RPMI7951 (cell line): ENCODE measurements at regions not wholly inside any gene's neighbourhood (a gene's known extent, or its start where the extent isn't known, plus 50 kb on each side); places are given as distances from the start of the nearest gene placed in this dataset.
"Not testable (repeated sequence)": the region's sequence is repeated elsewhere in the genome, so short reads cannot be mapped to it uniquely, and the experiment has no call there.

Source experiments
- DNase-seq: peaks from one replicate; pipeline ENCODE4 v3.0.0-alpha.2; 2012; ENCODE audit warnings: low read depth

DNA sequence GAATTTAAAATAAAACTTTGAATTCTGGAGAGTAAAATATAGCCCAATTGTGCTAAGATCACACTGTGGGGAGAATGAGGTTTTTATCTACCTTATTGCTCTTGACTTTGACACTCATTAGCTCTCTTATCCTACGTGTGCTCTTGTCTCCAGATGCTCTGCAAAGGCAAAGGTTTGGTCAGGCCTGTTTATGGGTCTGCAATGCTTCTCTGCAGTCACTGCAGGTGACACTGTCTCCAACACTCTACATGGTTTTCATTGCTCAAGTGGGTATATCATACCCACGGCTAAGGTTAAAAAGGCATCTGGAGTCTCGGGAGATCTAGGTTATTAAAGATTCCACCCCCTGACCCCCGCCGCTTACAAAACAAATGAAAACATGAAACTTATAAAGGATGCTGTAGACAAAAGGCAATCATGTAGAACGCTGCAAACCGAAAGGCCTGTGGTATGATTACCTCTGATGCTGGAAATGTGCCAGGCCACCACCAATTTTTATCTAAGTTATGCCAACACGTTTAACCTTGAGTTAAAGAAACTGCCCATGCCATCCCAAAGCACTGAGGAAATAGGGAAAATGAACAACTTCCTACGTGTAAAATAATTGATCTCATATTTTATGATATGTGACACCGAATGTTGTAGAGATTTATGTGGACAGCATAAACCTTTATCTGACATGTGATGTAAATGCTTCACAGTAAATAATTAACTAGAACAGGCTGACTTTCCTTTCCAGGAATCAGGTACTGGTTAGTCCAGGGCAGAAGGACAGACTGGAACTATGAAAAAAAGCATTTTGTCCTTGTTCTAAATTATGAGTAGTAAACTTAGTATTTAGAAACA, 238.2 kb upstream of the NOX3 start:
- DNase-seq = no peak

DNA sequence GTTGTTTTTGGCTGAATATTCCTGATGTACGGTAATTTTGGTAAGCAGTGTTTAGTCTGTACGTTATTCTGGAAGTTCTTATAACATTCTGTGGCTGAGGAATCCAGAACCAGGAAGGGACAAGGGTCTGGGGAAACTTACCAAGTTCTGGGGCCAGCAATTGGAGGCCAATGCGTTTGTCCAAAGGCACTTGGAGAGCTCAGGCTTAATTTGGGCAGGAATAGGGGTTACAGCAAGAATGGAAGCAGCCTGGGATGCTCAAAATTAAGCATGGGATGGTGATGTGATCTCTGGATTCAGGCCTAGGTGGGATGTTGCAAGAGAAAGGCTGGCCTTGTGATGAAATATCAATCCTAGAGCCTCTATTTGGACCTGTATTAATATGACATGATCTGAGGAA, 235.2 kb upstream of the NOX3 start:
- no peak for DNase-seq

DNA sequence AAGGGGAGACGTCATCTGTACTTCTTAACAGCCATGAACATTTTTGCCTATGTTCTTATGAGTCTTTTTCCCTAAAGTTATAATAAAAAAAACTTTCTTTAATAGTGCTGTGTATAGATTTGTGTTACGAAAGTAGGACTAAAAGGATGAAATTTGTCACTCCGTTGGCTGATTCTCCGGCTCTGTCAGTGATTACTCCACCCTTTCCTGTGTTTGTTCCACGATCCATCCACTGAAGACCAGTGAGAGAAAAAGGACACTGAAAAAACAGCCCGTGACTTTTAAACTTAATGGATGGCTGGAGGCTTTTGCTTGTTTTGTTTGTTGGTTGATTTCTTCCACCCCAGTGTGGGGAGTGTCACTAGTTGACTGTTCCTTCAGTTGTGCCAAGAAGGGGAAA, 232.0 kb upstream of the NOX3 start:
- no peak for DNase-seq

DNA sequence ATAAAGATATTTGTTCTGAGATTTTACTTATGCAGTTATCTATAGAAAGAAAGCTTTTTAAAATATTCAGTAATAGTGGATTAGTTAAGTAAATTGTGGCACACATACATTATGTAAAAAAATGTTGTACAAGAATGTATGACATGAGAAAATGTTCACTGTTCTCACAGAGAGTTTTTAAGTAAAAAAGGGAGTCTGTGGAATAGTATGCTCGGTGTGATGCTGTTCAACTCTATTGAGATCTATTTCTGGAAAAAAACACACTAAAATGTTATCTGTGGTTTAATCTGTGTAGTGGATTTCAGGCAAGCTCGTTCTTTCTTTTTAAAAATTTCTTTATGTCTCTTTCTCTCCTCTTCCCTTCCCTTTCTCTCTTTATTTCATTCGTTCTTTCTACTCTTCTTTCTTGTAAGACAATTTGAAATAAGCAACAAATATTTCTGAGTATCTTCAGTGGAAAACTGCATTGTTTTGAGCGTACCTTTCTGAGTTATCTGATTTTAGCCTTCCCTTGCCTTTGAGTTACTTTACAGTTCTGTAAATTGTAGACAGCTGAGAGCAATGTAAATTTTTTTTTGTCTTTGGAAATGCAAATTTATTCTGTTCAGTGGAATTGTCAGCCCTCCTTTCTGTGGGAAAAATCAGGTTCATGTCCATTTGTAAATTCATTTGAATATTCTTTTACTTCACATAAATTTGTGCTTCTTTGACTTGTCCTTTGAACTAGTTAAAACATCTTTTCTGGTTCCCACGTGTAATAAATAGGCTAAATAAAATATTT, 229.0 kb upstream of the NOX3 start:
- DNase-seq = no peak

DNA sequence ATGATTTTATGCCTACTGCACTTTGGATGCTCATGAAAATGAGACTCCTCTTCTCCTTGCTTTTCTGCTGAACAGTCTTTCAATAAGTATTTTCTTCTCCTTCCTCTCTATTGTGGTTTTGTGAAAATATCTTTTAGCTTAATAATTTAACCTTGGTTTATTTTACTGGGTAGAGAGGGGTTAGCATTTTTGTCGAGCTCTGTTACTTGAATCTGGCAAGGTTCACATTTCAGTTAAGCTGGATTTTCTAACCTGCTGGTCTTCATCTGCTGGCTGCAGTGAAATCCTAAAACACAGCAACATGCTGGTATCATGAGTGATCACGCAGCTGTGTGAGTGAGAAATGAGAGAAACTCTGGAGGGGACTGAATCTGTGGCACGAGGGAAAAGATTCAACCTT, 222.7 kb upstream of the NOX3 start:
- peak; percentile 16 for DNase-seq

DNA sequence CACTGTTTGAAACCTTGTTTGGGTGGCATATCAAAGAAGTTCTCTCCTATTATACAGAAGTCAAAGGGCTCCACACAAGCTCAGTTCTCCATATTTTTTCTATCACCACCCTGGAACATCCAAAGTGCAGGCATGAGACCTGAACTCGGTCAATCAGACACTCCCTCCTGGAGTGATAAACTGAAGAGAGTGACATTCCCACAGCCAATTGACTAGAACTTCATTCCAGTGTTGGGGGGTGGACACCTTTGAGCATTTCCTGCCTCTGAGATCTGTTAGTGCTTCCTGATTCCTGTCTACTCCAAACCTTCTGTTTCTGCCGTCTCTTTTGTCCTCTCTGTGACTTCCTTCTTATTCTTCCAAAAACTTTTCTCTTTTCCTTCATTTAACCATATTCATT, 220.7 kb upstream of the NOX3 start:
- DNase-seq = no peak

DNA sequence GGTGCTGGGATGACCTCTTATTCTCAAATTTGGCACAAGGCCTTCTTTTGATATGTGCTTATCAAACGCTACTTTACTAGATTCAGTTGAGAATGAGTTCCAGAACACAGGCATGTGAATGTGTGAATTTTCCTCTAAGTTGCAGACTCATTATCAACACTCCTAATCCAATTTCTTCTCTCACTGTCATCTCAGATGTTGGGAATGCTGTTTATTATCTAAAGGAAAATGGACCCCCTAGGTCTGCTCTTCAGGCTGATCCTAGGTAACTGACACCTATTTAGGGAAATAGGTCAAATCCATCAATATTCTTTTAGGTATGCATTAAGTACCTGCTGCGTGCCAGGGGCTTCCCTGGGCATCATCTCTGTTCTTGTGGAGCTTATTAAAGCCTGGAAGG, 215.0 kb upstream of the NOX3 start:
- no peak for DNase-seq

DNA sequence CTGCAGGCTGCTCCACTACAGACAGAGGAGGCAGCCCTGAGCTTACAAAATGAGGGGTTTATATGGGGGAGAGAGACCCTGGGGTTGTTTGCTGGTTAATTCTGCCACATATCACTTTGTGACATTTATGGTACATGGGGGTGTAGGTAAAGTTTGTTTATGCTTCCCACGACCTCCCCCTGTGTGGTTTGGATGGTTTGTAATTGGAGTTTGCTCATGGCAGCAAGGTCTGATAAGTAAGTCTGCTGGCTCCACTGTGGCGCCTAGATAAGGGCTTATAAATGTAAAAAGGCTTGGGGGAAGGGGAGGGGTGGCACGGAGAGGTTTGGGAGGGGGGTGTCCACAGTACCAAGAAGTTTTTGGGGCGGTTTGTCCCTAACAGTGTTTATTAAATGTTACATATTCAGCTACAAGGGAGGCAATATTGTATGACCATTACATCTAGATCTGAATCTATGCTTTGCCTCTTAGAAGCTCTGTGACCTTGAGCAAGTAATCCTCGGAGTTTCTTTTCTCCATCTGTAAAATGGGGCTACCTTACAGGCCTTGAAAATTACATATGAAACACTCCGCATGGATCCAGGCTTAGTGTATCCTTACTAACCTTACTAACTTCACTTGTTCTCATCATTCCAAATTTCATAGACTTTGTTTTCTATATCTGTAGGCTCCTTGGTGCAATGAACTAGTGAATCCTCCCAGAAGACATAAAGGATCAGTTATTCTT, 204.8 kb upstream of the NOX3 start:
- no peak for DNase-seq

DNA sequence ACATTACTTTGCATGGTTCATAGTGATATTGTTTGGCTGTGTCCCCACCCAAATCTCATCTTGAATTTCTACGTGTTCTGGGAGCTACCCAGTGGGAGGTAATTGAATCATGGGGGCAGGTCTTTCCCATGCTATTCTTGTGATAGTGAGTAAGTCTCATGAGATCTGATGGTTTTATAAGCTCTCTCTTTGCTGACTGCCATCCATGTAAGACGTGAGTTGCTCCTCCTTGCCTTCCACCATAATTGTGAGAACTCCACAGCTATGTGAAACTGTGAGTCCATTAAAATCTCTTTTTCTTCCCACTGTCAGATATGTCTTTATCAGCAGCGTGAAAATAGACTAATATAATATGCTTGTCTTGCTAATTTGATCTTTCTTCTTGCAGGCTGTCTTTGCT, 200.4 kb upstream of the NOX3 start:
- DNase-seq = no peak

DNA sequence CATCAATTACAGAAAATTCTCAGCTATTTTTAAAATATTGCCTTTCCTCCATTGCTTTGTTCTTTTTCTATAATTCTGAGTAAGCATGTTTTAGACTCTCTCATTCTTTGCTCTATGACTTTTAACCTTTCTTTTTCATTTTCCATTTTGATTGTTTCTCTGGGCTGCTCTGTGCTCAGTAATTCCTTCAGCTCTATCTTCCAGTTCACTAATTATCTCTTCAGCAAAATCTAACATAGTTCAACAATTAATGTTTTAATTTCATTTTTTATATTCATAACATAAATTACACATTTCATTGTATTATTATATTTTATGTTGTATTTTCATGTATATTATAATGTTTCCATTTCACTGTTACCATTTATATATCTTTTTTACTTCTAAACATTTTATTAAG, 198.8 kb upstream of the NOX3 start:
- no peak for DNase-seq

DNA sequence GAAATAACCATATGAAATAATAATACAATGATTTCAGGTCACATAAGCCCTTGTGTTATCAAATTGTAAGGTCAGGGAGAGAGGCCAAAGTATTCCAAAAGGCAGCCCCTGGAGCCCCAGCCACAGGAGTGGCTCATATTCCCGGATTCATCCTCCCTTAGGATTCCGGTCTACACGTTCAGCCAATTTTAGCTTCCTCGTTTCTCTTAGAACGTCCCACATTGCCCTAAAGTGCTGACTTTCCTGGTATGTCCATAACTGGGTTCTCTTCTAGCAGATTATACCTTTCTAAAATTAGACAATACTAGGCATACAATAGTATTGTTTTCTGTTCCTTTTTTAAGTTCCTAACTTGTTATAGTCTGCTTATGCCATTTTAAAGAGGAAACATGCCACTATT, 192.7 kb upstream of the NOX3 start:
- DNase-seq = no peak

DNA sequence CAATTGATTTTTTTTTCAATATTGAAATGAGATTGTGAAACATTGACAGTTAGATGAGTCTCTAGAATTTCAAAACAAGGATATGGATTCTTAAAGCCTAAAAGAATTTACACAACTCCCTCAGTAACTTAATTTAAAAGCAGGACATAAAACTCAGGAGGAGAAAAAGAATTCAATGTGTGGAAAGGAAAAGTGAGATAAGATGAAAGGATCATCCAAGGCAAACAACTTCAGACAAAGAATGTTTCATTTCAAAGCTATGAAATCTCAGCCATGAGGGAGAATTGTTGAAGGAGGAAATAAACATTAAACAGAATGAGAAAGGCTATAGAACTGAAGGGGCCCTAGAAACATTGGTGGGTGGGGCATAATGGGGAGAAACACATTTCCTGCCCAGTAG, 191.7 kb upstream of the NOX3 start:
- DNase-seq = no peak

DNA sequence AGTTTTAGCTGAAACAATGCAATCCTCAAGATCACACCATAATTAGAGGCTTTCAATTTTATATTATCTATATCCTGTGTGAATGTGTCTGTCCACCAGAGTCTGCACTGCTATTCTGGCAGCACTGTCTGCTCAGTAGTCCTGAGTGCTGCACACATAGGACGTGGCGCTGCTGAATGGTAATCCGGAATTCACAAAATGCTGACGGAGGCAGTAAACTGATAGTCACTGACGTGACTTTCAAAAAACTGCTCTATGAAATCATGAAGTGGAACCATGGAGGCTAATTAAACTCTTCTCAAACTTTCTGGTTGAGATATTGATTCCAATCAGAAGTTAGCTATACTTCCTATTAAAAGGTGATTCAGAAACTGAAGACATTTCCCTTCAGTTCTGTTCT, 190.8 kb upstream of the NOX3 start:
- DNase-seq = peak; percentile 3

DNA sequence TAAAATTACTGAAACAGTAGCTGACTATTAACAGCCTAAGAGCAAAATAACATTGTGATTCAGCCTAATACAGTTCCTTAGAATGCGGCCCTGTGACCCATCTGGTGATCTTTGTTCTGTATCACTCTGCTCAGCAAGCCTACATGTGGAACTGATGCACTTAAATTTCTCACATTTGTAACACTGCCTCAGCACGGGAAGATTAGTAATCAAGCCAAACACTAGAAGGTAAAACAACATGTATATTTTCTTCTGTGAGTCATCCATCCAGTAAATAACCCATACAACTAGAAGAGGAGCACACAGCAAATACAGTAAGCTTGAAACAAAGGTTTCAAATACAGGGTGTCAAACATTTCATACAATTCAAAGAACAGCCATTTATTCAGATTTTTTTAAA, 189.7 kb upstream of the NOX3 start:
- peak; percentile 5 for DNase-seq

DNA sequence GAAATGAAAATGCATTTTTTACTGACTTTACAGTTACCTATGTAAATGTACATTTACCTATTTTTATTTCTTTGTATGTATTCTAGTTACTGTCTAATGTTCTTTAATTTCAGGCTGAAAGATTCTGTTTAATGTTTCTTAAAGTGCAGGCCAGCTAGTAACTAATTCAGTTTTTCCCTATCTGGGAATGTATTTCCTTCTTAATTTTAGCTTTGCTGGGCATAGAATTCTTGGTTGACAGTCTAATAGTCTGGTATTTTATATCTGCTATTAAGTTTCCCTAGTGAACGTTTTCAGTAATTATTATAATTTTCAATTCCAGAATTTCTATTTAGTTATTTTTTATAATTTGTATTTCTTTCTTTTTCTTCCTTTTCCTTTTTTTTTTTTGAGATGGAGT, 186.0 kb upstream of the NOX3 start:
- no peak for DNase-seq

DNA sequence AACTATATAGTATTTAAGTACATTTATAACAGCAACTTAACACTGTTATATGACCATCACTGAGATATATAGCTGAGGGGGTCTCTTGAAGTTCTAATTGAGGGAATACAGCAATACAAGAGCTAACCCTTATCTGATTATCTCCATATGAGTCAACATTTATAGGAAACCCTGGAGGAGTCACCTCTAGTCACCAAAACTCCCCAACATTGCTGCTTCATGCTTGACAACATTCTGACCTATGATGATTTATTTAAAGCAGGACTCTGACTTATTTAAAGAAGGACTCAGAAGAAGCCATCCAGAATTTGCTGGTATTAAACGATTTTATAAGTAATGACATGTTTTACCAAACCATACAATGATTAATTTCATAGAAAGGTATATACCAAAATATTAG, 182.6 kb upstream of the NOX3 start:
- peak; percentile 3 for DNase-seq

DNA sequence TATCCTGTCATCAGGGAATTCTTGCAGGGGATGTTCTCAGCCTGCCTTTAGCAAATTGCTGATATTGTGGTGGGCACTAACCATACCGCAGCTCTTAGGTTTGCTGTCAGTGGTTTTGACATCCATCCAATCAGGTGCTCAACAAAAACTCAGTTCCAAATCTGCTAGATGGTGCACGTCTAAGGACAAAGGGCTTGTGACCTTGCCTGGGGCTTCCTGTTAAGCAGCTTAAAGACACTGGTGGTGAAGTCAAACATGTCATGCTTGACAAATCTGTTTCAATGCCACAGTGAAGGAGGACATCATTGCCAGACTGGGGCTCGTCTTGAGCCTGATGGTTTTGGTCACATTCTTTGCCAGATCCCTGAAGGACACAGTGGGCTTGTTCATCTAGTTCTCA, 179.8 kb upstream of the NOX3 start:
- DNase-seq = no peak

DNA sequence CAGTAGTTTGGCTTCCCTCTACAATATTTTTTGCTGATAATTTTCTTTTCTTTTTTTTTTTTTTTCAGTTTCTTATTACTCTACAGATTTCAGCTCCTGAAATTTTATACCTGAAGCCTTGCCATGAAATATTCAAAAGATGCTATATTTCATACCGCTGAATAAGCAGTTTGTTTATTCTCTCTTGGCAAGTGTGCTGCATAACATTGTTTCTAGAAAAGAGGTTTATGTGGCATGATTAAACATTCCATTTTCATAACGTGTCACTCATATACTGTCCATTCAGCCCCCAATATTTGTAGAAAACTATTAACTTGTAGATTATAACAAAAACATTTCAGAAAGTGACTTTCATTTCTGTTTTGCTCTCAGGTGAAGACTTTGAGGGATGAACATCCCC, 174.4 kb upstream of the NOX3 start:
- DNase-seq = no peak

DNA sequence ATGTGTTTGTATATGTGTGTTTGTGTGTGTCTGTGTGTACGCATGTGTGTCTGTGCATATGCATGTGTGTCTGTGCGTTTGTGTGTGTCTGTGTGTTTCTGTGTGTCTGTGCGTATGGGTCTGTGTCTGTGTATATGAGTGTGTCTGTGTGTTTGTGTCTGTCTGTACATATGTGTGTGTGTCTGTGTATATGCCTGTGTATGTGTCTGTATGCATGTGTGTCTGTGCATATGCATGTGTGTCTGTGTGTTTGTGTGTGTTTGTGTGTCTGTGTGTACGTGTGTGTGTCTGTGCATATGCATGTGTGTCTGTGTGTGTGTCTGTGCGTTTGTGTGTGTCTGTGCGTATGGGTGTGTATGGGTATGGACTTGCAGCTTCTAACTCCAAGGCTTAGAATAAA, 174.0 kb upstream of the NOX3 start:
- no peak for DNase-seq

DNA sequence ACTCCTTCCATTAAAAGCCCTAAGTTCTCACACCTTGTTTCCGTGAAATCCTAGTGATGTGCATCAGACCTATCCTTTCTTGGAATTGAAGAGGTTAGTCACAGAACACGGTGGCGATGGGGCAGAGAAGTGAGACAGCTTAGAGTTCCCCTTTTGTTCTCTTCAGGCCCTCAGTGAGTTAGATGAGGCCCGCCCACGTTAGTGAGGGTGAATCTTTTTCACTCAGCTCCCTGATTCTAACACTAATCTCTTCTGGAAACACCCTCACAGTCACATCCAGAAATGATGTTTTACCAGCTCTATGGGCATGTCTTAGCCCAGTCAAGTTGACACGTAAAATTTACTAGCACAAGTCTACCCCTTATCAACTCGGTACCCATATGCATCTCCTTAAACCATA, 172.7 kb upstream of the NOX3 start:
- no peak for DNase-seq

DNA sequence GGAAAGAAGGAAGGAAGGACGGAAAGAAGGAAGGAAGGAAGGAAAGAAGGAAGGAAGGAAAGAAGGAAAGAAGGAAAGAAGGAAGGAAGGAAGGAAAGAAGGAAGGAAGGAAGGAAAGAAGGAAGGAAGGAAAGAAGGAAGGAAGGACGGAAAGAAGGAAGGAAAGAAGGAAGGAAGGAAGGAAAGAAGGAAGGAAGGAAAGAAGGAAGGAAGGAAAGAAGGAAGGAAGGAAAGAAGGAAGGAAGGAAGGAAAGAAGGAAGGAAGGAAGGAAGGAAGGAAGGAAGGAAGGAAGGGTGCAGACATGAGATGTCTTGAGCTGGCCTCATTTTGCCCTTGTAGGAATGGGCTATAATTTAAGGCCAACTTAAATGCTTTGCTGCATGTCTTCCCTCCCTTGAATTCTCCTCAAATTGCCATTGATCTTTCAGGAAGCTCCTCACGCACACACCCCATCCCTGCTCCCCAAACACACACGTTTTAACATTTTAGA, 172.1 kb upstream of the NOX3 start:
- DNase-seq = not testable (repeated sequence)

DNA sequence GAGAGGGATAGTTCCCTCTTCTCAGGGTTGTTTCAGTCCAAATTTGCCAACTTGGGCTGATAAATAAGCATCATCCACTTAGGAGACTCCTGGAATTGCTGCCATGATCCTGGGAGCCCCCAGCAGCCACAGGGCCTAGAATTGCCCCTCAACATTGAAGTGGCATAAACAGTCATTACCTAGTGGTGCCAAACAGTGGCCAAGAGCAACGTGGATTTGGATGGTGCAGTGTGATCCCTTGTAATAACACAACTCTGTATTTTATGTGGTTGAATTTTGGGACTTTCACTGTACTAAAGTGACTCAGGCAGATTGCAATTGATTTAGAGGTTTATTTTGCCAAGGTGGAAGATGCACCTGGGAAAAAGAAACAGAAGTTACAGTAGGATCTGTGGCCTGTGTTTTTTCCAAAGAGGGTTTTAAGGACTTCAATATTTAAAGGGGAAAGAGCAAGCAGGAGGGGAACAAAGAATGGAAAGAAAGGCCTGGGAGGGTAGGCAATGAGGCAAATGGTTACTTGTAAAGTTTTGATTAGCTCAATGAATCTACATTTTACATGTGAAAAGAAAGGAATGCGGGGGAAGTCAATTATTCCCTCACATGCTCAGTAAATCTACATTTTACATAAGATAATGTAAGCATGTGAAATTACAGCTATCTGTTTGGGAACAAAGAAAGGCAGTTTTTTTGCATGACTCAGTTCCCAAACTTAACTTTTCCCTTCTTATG, 168.0 kb upstream of the NOX3 start:
- DNase-seq = no peak
